ENCODE measurements at regions not wholly inside any gene's neighbourhood (a gene's known extent, or its start where the extent isn't known, plus 50 kb on each side); places are given as distances from the start of the nearest gene placed in this dataset.

DNA sequence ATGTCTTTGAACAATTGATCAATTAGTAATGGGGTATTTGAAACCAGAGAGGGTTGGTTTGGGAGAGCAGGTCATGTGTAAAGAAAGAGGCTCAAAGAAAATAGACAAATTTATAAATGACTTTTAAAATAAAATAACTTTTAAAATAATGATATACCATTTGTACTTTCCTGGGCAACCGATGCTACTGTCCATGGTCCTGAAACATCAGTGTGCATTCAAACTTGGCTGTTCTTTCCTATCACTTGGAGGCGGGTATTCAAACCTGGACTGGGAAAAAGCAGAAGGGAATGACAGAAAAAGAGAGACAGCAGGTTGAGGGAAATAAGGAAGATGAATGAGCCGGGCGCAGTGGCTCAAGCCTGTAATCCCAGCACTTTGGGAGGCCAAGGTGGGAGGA lies 1446.4 kb upstream of the WWC1 start:
- DNase-seq (ENCODE audit: low spot score) = no peak
- H3K27ac Mint-ChIP-seq (ENCODE audit: unreplicated experiment) = no peak overlapping the region
- no peak overlapping the region for H3K4me3 Mint-ChIP-seq (ENCODE audit: unreplicated experiment)
- no peak for TF ChIP-seq CTCF (IDR thresholded peaks at IDR 0.05)
- peaks cover 27% of the 10 kb centered on the region for H3K9me3 Mint-ChIP-seq (ENCODE audit: low read depth)
- H3K4me1 Mint-ChIP-seq (ENCODE audit: low read depth) = no peaks in the 10 kb centered on the region
- H3K36me3 Mint-ChIP-seq (ENCODE audit: low read depth) = no peaks in the 10 kb centered on the region
- H3K27me3 Mint-ChIP-seq (ENCODE audit: low read depth) = no peaks in the 10 kb centered on the region

GRCh38 chr5:166856791-166857190 lies 1434.7 kb upstream of the WWC1 start:
- no peak overlapping the region for H3K4me3 Mint-ChIP-seq (ENCODE audit: unreplicated experiment)
- no peak for DNase-seq (ENCODE audit: low spot score)
- H3K27ac Mint-ChIP-seq (ENCODE audit: unreplicated experiment) = no peak overlapping the region
- no peaks in the 10 kb centered on the region for H3K27me3 Mint-ChIP-seq (ENCODE audit: low read depth)
- TF ChIP-seq CTCF (IDR thresholded peaks at IDR 0.05) = no peak
- no peaks in the 10 kb centered on the region for H3K4me1 Mint-ChIP-seq (ENCODE audit: low read depth)
- no peaks in the 10 kb centered on the region for H3K36me3 Mint-ChIP-seq (ENCODE audit: low read depth)
- peaks cover 10% of the 10 kb centered on the region for H3K9me3 Mint-ChIP-seq (ENCODE audit: low read depth)

DNA sequence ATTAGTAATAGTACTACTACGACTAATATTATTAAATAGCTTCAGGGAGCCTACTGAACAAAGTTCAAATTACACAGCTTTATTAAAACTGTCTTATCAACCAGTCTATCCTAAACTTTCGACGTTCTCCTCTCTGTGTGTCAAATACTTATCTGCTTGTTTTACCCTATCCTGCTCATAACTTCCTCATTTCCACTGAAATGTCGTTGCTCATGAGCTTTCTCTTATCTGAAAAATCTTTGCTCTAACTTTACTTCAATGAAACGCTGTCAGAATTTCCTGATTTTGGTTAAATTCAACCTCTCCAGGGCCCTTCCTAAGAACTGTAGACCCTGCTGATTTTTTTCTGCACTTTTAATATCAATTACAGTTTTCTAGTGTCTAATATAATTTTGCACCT lies 1431.0 kb upstream of the WWC1 start:
- Mint-ChIP-seq H3K4me3 (ENCODE audit: unreplicated experiment) (no peak overlapping the region), H3K4me1 (ENCODE audit: low read depth) (no peaks in the 10 kb centered on the region), H3K27me3 (ENCODE audit: low read depth) (no peaks in the 10 kb centered on the region), H3K27ac (ENCODE audit: unreplicated experiment) (no peak overlapping the region), H3K36me3 (ENCODE audit: low read depth) (no peaks in the 10 kb centered on the region), H3K9me3 (ENCODE audit: low read depth) (peaks cover 4% of the 10 kb centered on the region)
- TF ChIP-seq CTCF (IDR thresholded peaks at IDR 0.05) = no peak
- no peak for DNase-seq (ENCODE audit: low spot score)

DNA sequence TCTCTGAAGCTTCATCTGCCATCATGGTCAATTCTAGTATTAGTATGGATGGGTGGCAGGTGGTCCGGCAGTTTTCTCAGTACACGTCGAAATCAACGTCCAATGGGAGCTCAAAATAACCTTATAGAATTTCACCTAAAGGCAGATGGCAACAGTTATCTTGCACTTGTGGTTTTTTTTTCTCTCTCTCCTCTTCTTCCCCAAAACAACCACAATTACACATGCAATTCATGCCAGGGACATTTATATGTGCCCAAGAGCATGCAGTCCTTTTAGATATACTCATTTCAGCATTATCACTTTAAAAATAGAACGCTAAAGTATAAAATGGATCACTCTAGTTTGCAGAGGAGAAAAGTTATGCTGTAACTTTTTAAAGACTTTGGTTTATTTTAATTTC lies 1428.9 kb upstream of the WWC1 start:
- Mint-ChIP-seq H3K4me3 (ENCODE audit: unreplicated experiment) (no peak overlapping the region), H3K27ac (ENCODE audit: unreplicated experiment) (no peak overlapping the region), H3K9me3 (ENCODE audit: low read depth) (peaks cover 4% of the 10 kb centered on the region)

GRCh38 chr5:166865206-166865605 lies 1426.2 kb upstream of the WWC1 start:
- DNase-seq (ENCODE audit: low spot score) = no peak
- no peak overlapping the region for H3K4me3 Mint-ChIP-seq (ENCODE audit: unreplicated experiment)
- H3K4me1 Mint-ChIP-seq (ENCODE audit: low read depth) = no peaks in the 10 kb centered on the region
- H3K9me3 Mint-ChIP-seq (ENCODE audit: low read depth) = no peaks in the 10 kb centered on the region
- H3K36me3 Mint-ChIP-seq (ENCODE audit: low read depth) = no peaks in the 10 kb centered on the region
- no peaks in the 10 kb centered on the region for H3K27me3 Mint-ChIP-seq (ENCODE audit: low read depth)
- no peak for TF ChIP-seq CTCF (IDR thresholded peaks at IDR 0.05)
- H3K27ac Mint-ChIP-seq (ENCODE audit: unreplicated experiment) = no peak overlapping the region

More for the DNA sequence above, 1428.9 kb upstream of the WWC1 start:
- H3K27me3 Mint-ChIP-seq (ENCODE audit: low read depth) = no peaks in the 10 kb centered on the region
- no peaks in the 10 kb centered on the region for H3K4me1 Mint-ChIP-seq (ENCODE audit: low read depth)
- no peak for DNase-seq (ENCODE audit: low spot score)
- TF ChIP-seq CTCF (IDR thresholded peaks at IDR 0.05) = no peak
- H3K36me3 Mint-ChIP-seq (ENCODE audit: low read depth) = no peaks in the 10 kb centered on the region
